PC-9 (cell line): ENCODE measurements at regions not wholly inside any gene's neighbourhood (a gene's known extent, or its start where the extent isn't known, plus 50 kb on each side); places are given as distances from the start of the nearest gene placed in this dataset.

ENCODE experiments used
- BruUV-seq: library from RNA; stranded (reverse); fragments of 400-500 nt; replicated peaks from 2 replicates; lab custom pipeline; 2021; lab: Mats Ljungman, UMichigan
- CTCF ChIA-PET: fragments of 300-600 bp; sonication (Branson Sonifier 250); formaldehyde crosslinking; loops from one replicate; lab custom pipeline; 2022; ENCODE audit warnings: antibody characterized with exemption; lab: Charles Lee
- POLR2A ChIA-PET: fragments of 300-600 bp; sonication (Branson Sonifier 250); formaldehyde crosslinking; loops from one replicate; lab custom pipeline; 2022; ENCODE audit warnings: antibody characterized with exemption; ENCODE audit not compliant: unreplicated experiment; lab: Charles Lee
- DNase-seq, 2 experiments: peaks; one replicate each; pipeline versions ENCODE4 v3.0.0 to v3.0.0-alpha.2; 2015 to 2022; ENCODE audit warnings: mixed read lengths in 1 of 2
- H2AFZ ChIP-seq: fragments of 200-600 bp; sonication (generic); 2 replicates; pipeline ENCODE4 v1.8.1; 2017; ENCODE audit warnings: antibody characterized with exemption
- H3F3A ChIP-seq: fragments of 200-600 bp; sonication (generic); 2 replicates; pipeline ENCODE4 v1.8.1; 2017; ENCODE audit warnings: antibody characterized with exemption, mild to moderate bottlenecking, low read depth; ENCODE audit not compliant: insufficient read depth
- H3K27ac ChIP-seq: fragments of 200-600 bp; sonication (generic); 2 replicates; pipeline ENCODE4 v1.6.1; 2016; ENCODE audit warnings: mixed run types
- H3K27me3 ChIP-seq: fragments of 200-600 bp; sonication (generic); 2 replicates; pipeline ENCODE4 v1.6.1; 2016; ENCODE audit warnings: low read depth, mixed run types; ENCODE audit not compliant: insufficient read depth
- H3K36me3 ChIP-seq: fragments of 200-600 bp; sonication (generic); 2 replicates; pipeline ENCODE4 v1.6.1; 2016; ENCODE audit warnings: low read depth, mixed run types
- H3K4me1 ChIP-seq: fragments of 200-600 bp; sonication (generic); replicated peaks from 2 replicates; pipeline ENCODE4 v1.6.1; 2016; ENCODE audit warnings: mixed run types; ENCODE audit not compliant: insufficient read depth
- H3K4me2 ChIP-seq: fragments of 200-600 bp; sonication (generic); 2 replicates; pipeline ENCODE4 v1.6.1; 2017; ENCODE audit warnings: mixed run types
- H3K4me3 ChIP-seq: fragments of 200-600 bp; sonication (generic); 2 replicates; pipeline ENCODE4 v1.6.1; 2016; ENCODE audit warnings: mixed run types
- H3K79me2 ChIP-seq: fragments of 200-600 bp; sonication (generic); 2 replicates; pipeline ENCODE4 v1.6.1; 2017; ENCODE audit warnings: low read depth, mixed run types
- H3K9me2 ChIP-seq: fragments of 200-600 bp; sonication (generic); 2 replicates; pipeline ENCODE4 v1.8.1; 2017; ENCODE audit warnings: mild to moderate bottlenecking; ENCODE audit not compliant: insufficient read depth
- H3K9me3 ChIP-seq: fragments of 200-600 bp; sonication (generic); 2 replicates; pipeline ENCODE4 v1.8.1; 2016; ENCODE audit warnings: low read depth; ENCODE audit not compliant: insufficient read depth
- H4K20me1 ChIP-seq: fragments of 200-600 bp; sonication (generic); 2 replicates; pipeline ENCODE4 v1.8.1; 2017; ENCODE audit not compliant: insufficient read depth
- EZH2 ChIP-seq: fragments of 200-600 bp; sonication (generic); IDR thresholded peaks from 2 replicates; pipeline ENCODE4 v1.8.0; 2017; ENCODE audit warnings: antibody characterized with exemption, low read depth
- intact Hi-C: fragments of 100-400 bp; cut with micrococcal nuclease; formaldehyde crosslinking; loops from one replicate; pipeline ENCODE4 v1.10.0; 2022; ENCODE audit not compliant: unreplicated experiment
- TF ChIP-seq, protein P1 (sequence below): fragments of 200-600 bp; sonication (generic); conservative IDR thresholded peaks from 2 replicates; pipeline ENCODE4 v1.6.1; 2017; ENCODE audit warnings: mixed run types, antibody characterized with exemption, mild to moderate bottlenecking, moderate library complexity

DNA sequence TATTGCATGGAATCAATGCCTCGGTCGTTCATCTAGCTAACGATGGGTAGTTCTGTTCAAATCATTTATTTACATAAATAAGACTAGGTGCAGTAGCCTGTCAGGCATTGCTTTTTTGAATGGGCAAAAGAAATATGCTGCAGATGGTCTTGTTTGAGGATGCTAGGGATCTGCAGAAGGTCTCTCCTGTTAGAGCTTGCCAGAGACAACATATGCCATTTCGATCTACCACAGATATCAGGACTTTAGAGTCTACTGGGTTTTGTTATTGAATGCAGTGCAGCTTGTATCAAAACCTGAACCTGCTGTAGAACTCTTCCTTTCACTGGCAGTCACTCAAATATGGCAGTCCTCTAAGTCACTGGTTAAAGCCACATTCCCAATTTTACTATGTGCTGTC, 381.1 kb upstream of the CDH10 start:
- Histone ChIP-seq H2AFZ (no peak overlapping the region), H3K36me3 (no peaks in the 10 kb centered on the region), H3K9me3 (no peaks in the 10 kb centered on the region), H3F3A (no peaks in the 10 kb centered on the region), H3K4me3 (no peak overlapping the region), H3K27ac (no peak overlapping the region), H4K20me1 (no peaks in the 10 kb centered on the region; the same call in 1 of the 2 replicates), H3K79me2 (no peaks in the 10 kb centered on the region), H3K27me3 (no peaks in the 10 kb centered on the region), H3K4me2 (no peak overlapping the region), H3K4me1 (no peaks in the 10 kb centered on the region), H3K9me2 (no peaks in the 10 kb centered on the region)
- CTCF ChIA-PET, result no interaction called here
- TF ChIP-seq, protein P1, sequence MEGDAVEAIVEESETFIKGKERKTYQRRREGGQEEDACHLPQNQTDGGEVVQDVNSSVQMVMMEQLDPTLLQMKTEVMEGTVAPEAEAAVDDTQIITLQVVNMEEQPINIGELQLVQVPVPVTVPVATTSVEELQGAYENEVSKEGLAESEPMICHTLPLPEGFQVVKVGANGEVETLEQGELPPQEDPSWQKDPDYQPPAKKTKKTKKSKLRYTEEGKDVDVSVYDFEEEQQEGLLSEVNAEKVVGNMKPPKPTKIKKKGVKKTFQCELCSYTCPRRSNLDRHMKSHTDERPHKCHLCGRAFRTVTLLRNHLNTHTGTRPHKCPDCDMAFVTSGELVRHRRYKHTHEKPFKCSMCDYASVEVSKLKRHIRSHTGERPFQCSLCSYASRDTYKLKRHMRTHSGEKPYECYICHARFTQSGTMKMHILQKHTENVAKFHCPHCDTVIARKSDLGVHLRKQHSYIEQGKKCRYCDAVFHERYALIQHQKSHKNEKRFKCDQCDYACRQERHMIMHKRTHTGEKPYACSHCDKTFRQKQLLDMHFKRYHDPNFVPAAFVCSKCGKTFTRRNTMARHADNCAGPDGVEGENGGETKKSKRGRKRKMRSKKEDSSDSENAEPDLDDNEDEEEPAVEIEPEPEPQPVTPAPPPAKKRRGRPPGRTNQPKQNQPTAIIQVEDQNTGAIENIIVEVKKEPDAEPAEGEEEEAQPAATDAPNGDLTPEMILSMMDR, result no peak
- no peak for TF ChIP-seq EZH2
- no TSS peak for BruUV-seq
- POLR2A ChIA-PET, result no interaction called here
- intact Hi-C loops, result no loop called here
- no peak for DNase-seq

DNA sequence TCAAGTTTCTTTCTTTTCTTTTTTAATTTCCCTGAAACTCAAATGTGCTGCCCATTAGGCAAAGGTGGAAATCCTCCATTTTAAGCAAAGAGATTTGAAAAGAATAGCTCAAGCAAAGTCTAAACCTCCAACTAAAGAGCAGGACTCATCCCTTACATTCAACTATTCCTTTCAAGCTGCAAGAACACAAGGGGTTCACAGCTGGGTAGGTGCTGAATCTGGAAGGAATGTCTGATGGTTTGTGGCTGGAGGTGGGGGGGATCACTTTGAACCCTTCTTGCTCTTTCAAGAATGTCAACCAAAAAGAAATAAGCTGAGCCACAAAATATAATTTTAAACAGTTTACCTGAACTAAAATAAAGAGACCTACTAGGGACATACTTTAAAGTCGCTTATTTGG, 375.7 kb upstream of the CDH10 start:
- H3K27ac ChIP-seq, result no peak overlapping the region
- no peak for DNase-seq
- H3K79me2 ChIP-seq, result no peaks in the 10 kb centered on the region
- H3K9me2 ChIP-seq, result no peaks in the 10 kb centered on the region
- H3K9me3 ChIP-seq, result no peaks in the 10 kb centered on the region
- H3K27me3 ChIP-seq, result no peaks in the 10 kb centered on the region
- TF ChIP-seq, protein P1, result no peak
- TF ChIP-seq EZH2, result no peak
- no peak overlapping the region for H3K4me3 ChIP-seq
- no peaks in the 10 kb centered on the region for H4K20me1 ChIP-seq
- POLR2A ChIA-PET, result interaction anchor here (0.7 kb wide), 1 partner anchor 713 kb away, joined by 26 read pairs; no protein-coding TSS in a partner anchor
- H3K36me3 ChIP-seq, result no peaks in the 10 kb centered on the region
- BruUV-seq, result no TSS peak
- no peaks in the 10 kb centered on the region for H3K4me1 ChIP-seq
- no peak overlapping the region for H3K4me2 ChIP-seq
- no peaks in the 10 kb centered on the region for H3F3A ChIP-seq
- CTCF ChIA-PET, result no interaction called here
- no peak overlapping the region for H2AFZ ChIP-seq
- intact Hi-C loops, result no loop called here

DNA sequence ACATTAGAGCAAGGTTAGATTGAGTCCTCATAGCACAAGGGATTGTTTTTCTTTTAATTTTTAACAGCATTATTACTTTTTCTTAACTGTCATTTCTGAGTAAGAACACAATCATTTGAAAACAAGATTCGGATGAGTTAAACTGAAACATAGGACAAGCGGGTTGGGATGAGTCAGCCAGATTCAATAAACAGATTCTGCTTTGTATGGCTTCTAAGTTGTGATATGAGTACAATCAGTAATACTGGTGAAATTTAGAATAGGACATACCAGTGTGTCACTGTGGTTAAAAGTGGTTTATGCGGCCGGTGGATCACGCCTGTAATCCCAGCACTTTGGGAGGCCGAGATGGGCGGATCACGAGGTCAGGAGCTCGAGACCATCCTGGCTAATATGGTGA, 364.3 kb upstream of the CDH10 start:
- no TSS peak for BruUV-seq
- Histone ChIP-seq H3K4me1 (no peaks in the 10 kb centered on the region), H3K27me3 (no peaks in the 10 kb centered on the region), H3K4me2 (no peak overlapping the region), H3K27ac (no peak overlapping the region), H4K20me1 (0 out of 2 replicates have a peak, but pooled peaks cover 3% of the 10 kb centered on the region), H3F3A (no peaks in the 10 kb centered on the region), H3K9me3 (0 out of 2 replicates have a peak, but pooled peaks cover 8% of the 10 kb centered on the region), H3K79me2 (no peaks in the 10 kb centered on the region), H3K4me3 (no peak overlapping the region), H3K9me2 (no peaks in the 10 kb centered on the region), H2AFZ (no peak overlapping the region), H3K36me3 (no peaks in the 10 kb centered on the region)
- ChIA-PET POLR2A (no interaction called here), CTCF (interaction anchor here (0.7 kb wide), 1 partner anchor 373 kb away, joined by 4 read pairs; no protein-coding TSS in a partner anchor)
- no peak for TF ChIP-seq EZH2
- TF ChIP-seq, protein P1, result no peak
- intact Hi-C loops, result loop anchor here (5.0 kb wide), 2 partner anchors 257 to 562 kb away; no protein-coding TSS in a partner anchor
- no peak for DNase-seq
